Activated CD4-positive, alpha-beta T cell treated with anti-CD3 and anti-CD28 coated beads for 1 hour (primary cell): ENCODE measurements at regions not wholly inside any gene's neighbourhood (a gene's known extent, or its start where the extent isn't known, plus 50 kb on each side); places are given as distances from the start of the nearest gene placed in this dataset.

ENCODE experiments used
- DNase-seq: peaks from one replicate; pipeline ENCODE4 v3.0.0-alpha.2; 2020

DNA sequence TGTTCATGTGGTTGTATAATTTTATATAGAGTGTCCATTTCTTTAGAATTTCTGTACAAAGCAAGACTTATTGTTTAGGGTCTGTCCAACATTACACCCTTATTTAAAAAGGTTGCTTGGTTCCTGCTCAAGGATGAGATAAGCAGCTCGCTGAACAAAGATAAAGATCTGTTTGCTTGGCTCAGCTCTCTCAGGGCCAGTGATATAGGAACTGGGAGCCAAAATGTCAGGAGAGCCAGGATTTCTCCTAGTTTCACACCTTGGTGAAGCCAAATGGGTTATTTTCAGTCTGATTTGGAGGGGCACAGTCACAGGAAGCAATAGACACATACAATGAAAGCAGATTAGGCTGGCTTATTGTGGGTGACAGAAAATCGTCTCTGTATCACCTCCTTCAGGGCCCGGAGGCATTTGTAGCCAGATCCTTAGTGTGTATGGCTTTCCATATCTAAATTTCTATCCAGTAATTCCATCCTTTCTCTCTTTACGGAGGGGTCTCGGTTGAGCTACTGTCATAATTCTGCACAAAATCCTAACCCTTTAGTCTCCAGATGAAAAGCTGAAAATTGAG lies 396.4 kb downstream of the TMEM232 start:
- no peak for DNase-seq

DNA sequence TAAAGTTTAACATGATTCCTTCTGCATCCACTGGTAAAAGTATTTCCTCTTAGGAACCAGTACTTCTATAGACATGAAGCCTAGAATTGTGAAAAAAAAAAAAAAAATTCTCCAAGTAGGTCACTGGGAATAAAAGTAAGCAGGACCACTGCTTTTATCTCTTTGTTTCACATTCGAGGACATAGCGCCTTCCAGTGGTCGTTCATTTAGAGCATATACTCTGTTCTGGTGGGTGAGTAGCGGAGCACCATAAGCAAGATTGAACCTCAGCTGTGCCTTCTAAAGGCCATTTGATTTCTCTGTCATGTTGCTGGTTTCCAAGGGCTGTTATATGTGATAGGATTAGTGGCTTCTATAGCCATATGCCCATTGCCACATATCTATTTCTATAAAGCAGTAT lies 393.1 kb downstream of the TMEM232 start:
- no peak for DNase-seq

DNA sequence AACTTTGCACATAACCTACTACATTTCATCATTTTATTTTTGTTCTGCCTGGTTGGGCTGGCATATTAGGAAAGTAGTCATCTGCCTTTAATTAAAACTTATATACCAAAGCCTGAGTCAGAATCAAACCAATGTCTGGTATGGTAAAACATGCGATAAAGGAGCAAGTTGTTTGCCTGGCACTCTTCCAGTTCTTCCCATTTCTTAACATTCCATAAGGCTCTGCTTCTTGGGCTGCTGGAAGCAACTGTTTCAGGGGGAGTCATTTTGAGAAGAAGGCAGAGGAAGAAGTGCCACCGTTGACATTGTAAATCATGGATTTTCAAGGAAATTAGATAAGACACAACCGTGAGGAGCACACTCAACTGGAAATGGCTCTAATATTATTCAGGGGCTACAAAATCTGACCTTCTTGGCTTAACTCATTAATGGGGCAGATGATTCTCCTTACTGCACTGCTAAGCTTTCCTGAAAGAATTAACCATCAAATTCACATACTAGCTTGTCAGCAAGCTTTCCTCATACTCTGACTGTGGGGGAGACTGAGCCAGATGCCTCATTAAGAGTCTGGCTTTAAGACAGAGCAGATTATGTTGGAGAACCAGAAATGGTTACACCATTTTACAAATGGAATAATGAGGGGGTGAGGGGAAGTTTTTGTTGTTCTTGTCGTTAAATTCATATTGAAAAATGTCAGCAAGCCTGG lies 391.0 kb downstream of the TMEM232 start:
- no peak for DNase-seq

DNA sequence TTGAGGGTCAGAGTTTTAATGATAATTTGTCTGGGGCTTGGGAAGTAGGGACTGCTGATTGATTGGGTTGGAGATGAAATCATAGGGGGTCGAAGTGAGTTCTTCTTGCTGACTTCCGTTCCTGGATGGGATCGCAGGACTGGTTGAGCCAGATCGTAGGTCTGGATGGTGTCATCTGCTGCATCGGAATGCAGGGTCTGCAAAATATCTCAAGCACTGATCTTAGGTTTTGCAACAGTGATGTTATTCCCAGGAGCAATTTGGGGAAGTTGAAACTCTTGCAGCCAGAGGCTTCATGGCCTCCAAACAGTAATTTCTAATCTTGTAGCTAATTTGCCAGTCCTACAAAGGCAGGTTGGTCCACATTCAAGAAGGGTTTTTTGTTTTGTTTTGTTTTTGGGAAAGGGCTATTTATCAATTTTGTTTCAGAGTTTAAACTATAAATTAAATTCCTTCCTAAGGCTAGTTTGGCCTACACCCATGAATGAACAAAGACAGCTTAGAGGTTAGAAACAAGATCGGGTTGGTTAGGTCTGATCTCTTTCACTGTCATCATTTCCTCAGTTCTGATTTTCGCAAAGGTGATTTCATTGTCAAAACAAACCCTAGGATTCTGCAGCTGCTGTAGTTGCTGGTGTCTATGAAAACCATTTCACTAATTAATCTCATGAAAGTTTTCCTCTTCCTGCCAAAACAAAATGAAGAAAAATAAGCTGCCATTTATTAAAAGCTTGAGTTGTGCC lies 388.0 kb downstream of the TMEM232 start:
- no peak for DNase-seq

DNA sequence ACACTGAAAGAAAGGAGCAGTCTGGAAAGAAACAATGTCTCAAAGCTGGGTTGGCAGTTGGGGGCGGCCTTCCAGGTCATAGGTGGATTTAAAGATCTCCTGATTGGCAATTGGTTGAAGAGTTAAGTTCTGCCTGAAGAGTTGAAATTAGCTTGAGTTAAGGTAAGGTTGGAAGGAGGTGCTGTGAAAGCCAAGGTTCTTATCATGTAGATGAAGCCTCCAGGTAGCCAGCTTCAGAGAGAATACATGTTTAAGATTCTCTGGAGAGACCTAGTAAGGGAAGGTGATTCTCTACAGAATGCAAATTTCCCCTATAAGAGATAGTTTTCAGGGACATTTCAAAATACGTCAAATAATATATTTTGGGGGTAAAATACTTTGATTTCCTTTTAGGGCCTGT lies 387.1 kb downstream of the TMEM232 start:
- no peak for DNase-seq

DNA sequence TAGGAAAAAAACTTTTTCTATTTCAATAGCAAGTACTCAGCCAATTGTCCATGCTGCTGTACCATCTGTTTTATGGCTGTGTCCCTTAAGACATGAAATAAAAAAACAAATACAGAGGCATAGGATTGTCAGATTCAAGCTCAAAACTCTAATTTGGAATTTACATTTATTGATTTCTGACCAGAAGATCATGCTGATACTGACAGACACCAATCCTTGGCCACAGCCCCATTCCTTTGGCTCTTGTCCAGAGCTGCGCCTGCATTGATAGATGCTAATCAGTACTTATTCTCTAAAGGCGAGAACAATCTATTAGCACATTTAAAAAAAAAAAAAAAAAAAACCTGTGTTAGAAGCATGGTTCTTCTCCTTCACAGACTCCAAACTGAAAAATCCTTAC lies 384.6 kb downstream of the TMEM232 start:
- DNase-seq: no peak

DNA sequence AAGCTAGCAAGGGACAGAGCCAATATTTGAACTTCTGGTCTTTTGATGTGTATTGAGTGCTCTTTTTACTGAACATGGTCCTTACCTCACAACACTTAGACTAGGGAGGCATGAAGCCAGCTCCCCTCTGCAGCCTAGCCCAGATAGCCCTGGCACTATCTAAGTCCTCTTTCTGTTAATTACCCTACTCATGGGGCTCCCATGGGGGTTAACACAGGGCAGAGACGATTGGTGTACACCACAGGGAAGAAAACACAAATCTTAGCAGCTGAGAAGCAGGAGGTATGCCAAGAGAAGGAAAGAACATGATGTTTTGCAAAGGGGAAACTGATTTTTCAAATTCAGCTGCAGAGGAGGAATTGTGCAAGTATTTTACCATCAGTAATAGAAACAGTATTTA lies 383.8 kb downstream of the TMEM232 start:
- no peak for DNase-seq

DNA sequence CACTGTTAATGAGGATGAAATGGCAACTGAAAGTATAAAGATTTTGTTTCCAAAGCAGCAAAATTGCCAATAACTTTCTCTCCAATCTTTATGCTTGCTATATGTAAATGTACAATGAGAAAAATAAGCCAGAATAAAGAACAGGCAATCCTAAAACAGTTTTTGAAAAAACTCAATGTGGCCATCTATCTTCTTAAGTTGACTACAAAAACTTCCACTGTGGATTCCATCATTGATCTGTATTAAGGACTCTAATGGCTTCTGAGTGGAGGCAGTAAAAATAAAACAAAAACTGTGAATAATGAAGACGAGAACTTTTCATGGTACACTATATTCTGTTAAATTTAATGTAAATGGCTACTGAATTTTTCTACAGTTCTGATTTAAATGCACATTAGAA lies 382.9 kb downstream of the TMEM232 start:
- DNase-seq: no peak

DNA sequence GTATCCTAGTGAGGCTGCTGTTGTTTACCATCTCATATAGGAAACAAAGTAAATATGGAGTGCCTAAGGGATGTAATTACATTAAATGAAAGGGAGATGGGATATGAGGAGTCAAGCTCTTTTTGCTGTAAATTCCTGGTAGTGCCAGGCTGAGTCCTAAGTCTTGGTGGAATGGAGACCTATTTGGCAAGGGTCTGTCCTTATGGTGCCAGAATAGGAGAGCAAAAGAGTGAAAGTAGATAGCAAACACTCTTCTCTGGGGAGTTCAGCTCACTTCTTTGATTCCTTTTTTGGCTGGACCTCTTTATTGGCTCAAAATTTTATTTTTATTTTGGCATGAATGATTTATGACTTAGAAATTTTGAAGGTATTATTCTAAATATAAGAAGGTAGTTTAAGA lies 380.8 kb downstream of the TMEM232 start:
- DNase-seq: no peak

DNA sequence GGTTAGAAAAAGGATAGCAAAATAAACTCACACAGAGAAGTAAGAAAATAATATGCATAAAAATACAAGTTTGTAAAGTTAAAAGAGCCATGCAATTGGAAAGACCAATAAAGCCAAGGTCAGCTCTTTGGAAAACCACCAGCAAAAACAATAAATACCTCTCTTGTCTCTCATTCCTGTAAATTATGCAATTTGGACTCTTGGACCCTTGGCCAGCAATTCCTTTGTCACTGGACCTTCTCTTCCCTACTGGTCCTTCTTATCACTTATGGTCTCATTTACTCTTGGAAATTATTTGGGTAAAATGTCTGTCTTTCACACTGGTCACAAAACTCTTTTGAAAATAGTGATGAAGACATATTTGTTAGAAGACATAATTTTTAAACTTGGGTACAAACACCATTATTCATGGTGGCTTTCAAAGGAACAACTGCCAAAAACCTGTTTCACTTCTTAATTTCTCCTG lies 379.5 kb downstream of the TMEM232 start:
- no peak for DNase-seq

DNA sequence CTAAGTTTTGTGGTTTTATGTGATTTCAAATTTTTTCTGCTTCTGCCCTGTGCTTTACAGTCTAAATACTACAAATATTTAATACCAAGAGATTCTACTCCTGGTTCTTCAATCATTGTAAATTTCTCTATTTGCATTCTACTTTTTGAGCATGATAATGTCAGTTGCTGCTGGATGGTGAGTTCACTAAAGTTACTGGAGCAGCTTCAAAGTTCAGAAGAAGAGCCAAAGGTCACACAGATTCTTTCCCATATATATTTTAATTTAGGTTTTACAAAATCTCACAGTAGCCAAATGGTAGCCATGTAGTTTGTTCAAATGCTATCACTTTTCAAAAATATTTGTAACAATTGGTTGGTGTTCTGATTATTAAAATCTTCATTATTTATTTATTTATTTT lies 378.7 kb downstream of the TMEM232 start:
- no peak for DNase-seq

DNA sequence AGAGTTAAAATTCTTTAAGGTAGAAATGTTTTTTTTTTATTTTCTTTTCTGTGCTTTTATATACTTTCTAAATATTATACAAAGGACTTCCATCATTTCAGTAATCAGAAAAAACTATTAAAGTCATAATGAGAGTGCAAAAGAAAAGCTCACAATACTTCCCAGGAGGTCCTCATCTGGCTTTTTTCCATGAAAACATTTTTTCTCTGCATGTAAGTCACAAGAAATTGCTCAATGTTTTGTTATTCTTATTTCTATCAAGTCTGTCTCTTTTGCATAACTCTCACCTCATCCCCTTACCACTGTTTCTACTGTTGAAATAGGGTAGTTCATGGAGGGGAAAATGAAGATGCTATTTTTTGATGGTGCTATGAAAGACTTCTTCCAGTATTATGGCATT lies 375.0 kb downstream of the TMEM232 start:
- DNase-seq: no peak

DNA sequence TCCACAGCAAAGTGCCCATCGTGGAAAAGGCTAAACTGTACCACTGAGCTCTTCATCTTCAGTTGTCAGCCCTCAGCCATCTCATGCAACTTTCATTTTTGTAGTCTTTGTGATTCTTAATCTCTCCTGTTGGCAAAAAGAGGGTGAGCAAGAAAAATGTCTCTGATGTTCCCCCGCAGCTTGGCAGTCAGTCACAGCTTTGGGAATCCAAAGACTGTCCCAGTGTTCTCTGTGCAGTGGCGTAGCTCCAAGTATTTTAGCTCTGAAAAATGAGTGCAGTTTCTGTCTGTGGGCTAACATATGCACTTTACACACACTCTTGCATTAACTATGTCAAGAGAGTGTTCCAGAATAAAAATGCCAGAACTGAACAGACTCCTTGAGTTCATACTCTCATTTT lies 372.2 kb downstream of the TMEM232 start:
- DNase-seq: no peak

DNA sequence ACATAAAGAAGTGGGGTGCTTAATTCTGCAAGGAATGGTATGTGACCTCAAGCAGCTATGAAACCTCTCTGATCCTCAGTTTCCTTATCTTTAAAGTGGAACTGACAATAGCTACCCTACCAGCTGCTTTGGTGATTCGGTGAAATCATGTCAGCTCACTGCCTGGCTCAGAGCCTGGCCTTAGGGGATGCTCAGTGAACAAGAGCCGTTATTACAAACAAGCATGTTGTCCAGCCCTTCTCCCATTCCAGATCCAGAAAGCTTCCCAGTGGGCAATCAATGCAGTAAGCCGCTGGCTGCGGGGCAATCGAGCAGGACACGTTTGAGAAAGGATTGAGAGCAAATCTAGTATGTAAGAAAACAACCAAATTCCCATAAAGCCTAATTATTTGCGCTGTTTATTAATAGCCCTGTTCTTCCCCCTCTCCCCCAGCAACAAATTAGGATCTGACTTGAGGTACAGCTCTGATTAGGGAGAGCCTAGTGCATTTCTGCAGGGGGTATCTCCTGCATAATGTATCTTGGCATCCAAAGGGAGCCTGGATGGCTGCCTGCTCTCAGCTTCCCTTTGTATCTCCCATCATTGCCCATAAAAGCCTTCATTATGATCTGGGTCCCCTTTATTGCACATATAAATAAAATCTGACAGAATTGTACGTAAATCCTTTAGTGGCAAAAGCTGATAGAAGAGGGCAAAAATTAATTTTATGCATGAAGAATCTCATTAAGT lies 371.4 kb downstream of the TMEM232 start:
- DNase-seq: no peak

DNA sequence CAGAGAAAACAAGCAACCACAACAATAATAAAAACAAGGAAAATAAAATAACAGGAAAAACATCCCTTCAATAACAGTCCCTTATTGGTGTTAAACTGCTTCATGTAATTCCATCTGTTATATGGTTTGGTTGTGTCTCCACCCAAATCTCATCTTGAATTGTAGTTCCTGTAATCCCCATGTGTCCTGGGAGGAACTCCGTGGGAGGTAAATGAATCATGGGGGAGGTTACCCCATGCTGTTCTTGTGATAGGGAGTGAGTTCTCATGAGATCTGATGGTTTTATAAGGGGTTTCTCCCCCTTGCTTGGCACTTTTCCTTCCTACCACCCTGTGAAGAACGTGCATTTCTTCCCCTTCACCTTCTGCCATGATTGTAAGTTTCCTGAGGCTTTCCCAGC lies 369.8 kb downstream of the TMEM232 start:
- DNase-seq: no peak

DNA sequence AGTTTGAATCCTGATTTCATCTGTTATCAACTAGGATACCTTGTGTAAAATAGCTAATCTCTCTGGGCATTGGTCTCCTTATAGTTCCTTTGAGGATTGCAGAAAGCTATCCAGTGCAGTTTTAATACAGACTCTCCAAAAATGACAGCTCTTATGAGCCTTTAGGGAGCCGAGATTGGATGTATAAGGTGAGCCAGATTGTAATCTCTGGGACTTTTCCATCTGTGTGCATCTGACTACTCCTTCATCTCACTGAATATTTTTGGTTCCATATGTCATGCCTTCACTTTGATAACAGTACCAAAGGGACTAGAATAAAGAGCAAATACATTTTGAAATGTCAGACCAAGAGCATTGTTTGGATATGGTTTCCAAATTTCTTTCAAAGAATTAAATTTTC lies 367.2 kb downstream of the TMEM232 start:
- no peak for DNase-seq

DNA sequence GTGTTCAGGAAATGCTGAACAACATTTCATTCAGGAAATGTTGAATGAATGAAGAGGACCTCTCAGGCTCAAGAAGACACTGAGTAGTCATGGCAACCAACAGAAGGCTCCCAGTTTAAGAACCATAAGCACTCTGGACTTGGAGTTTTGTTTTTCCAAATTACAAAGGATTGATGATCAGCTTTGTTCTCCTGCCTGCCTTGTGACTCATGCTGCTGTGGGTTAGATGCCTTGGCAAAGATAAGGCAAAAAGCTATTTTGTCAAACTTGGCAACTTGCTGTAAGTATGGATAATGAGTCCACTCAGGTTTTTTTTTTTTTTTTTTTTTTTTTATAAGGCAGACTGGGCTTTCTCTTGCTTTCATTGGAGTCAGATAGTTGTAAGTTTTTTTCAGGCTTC lies 365.0 kb downstream of the TMEM232 start:
- no peak for DNase-seq

DNA sequence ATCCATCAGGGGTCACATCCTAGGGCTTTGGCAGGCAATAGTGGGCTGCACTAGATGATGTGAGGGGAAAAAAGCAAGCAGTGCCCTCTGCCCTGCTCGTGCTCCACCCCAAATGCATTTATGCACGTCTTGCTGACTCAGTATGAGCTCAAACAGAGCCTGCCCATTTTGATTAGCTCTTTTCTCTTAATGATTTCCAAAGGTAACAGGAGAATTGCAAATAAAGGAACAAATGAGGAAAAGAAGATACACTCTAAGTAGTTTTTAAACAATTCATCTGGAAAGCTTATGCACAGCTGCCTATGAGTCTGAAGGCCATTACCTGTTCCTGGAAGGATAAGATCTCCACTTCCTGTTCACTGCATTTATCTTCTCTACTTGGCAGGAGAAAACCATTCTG lies 364.2 kb downstream of the TMEM232 start:
- no peak for DNase-seq

DNA sequence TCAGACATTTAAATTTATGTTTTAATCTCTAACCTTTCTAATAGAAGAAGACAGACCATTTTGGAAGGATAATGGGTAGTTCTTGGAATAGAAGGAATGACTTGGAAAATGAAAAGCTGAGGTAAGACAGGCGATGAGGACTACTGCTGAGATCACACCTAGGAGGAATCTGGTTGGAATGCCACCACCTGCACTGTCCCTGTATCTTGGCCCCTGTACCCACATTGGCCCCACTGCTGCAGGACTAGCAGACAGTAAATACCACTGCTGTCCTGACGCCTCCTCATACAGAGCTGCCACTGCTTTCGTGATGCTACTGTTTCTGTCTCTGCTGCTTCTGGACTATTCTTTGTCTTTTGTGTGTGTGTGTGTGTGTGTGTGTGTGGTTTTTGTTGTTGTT lies 359.8 kb downstream of the TMEM232 start:
- no peak for DNase-seq
